ENCODE measurements at regions not wholly inside any gene's neighbourhood (a gene's known extent, or its start where the extent isn't known, plus 50 kb on each side); places are given as distances from the start of the nearest gene placed in this dataset.

DNA sequence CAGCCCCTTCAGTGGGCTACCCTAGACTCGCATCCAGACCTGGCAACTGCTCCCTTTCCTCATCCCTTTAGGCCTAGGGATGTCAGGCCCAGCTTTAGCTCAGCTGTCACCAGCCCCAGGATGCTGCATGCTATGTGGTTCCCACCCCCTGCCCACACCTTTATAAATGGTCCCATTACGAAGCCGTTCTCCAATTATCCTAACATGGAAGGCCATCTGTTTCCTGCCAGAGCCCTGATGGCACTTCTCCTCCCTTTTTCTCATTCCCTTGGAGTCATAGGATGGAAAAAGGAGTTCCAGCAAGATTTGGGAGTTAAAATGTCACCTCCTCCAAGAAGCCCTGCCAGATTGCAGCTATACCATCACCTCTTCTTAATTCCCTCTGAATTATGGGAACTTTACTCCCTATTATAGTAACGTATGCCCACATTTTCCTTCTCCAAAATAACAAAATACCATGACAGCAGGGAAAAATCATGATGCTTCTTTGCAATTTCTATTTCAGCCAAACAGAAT is 205.0 kb upstream of the GRIK3 start:
- TF ChIP-seq EZH2phosphoT487 (IDR thresholded peaks at IDR 0.05; ENCODE audit: insufficient read depth, low read depth) (no peak), EZH2 (IDR thresholded peaks at IDR 0.05; ENCODE audit: insufficient read depth, poor library complexity, severe bottlenecking) (no peak)
